Keratinocyte (primary cell): ENCODE measurements at regions not wholly inside any gene's neighbourhood (a gene's known extent, or its start where the extent isn't known, plus 50 kb on each side); places are given as distances from the start of the nearest gene placed in this dataset.

Experiments
- DNase-seq: peaks from one replicate; pipeline ENCODE4 v3.0.0-alpha.2; 2011; ENCODE audit warnings: low read depth, missing footprints, low spot score
- FAIRE-seq: peaks from 2 replicates; lab custom pipeline; 2011; peaks lifted over from hg19 to GRCh38; lab: Jason Lieb, UNC
- H2AFZ ChIP-seq: 2 replicates; pipeline ENCODE4 v1.6.0; 2012; ENCODE audit warnings: low read length, control low read depth, inconsistent platforms; ENCODE audit not compliant: control insufficient read depth
- H3K27ac ChIP-seq: 2 replicates; pipeline ENCODE4 v1.5.1; 2011; ENCODE audit warnings: low read length; ENCODE audit not compliant: control insufficient read depth, insufficient read depth
- H3K27me3 ChIP-seq: 3 replicates; pipeline ENCODE4 v1.6.0; 2011; ENCODE audit warnings: low read length; ENCODE audit not compliant: control insufficient read depth, insufficient read depth; ENCODE audit errors: extremely low read depth
- H3K36me3 ChIP-seq, 2 experiments: 2 replicates in 1 of 2; 3 replicates in 1 of 2; pipeline ENCODE4 v1.5.1; 2011; ENCODE audit warnings: low read length in 2 of 2, mild to moderate bottlenecking in 1 of 2; ENCODE audit not compliant: control insufficient read depth in 2 of 2, insufficient read depth in 2 of 2; ENCODE audit errors: extremely low read depth in 1 of 2
- H3K4me1 ChIP-seq: 3 replicates; pipeline ENCODE4 v1.5.1; 2011; ENCODE audit warnings: low read length; ENCODE audit not compliant: control insufficient read depth, insufficient read depth; ENCODE audit errors: extremely low read depth
- H3K4me2 ChIP-seq: 3 replicates; pipeline ENCODE4 v1.6.0; 2011; ENCODE audit warnings: low read depth, low read length; ENCODE audit not compliant: control insufficient read depth, insufficient read depth; ENCODE audit errors: extremely low read depth
- H3K4me3 ChIP-seq, 3 experiments: fragments of 200-600 bp in 1 of 3; sonication (generic) in 1 of 3; 2 replicates in 2 of 3; 3 replicates in 1 of 3; pipeline ENCODE4 v1.5.1; 2011 to 2016; ENCODE audit warnings: low read length in 3 of 3, mild to moderate bottlenecking in 3 of 3, control low read depth in 2 of 3, inconsistent platforms in 1 of 3, low read depth in 1 of 3, mixed read lengths in 1 of 3, mixed run types in 1 of 3, moderate library complexity in 1 of 3; ENCODE audit not compliant: control insufficient read depth in 2 of 3, insufficient read depth in 2 of 3; ENCODE audit errors: extremely low read depth in 1 of 3
- H3K79me2 ChIP-seq: 2 replicates; pipeline ENCODE4 v1.6.0; 2012; ENCODE audit warnings: low read length; ENCODE audit not compliant: control insufficient read depth, insufficient read depth
- H3K9ac ChIP-seq: 3 replicates; pipeline ENCODE4 v1.6.0; 2011; ENCODE audit warnings: low read length; ENCODE audit not compliant: control insufficient read depth, insufficient read depth; ENCODE audit errors: extremely low read depth
- H3K9me1 ChIP-seq: 3 replicates; pipeline ENCODE4 v1.6.0; 2011; ENCODE audit warnings: low read length; ENCODE audit not compliant: control insufficient read depth, insufficient read depth; ENCODE audit errors: extremely low read depth
- H3K9me3 ChIP-seq: 2 replicates; pipeline ENCODE4 v1.5.1; 2012; ENCODE audit warnings: low read depth, low read length; ENCODE audit not compliant: control insufficient read depth
- H4K20me1 ChIP-seq: 3 replicates; pipeline ENCODE4 v1.6.0; 2011; ENCODE audit warnings: low read length; ENCODE audit not compliant: control insufficient read depth, insufficient read depth; ENCODE audit errors: extremely low read depth
- CTCF ChIP-seq, 3 experiments: IDR thresholded peaks in 1 of 3; conservative IDR thresholded peaks in 1 of 3; optimal IDR thresholded peaks in 1 of 3; 2 replicates in 2 of 3; 3 replicates in 1 of 3; pipeline versions ENCODE3 to v1.5.1; 2011; ENCODE audit warnings: low read length in 3 of 3, mild to moderate bottlenecking in 3 of 3, moderate library complexity in 2 of 3, control low read depth in 1 of 3, inconsistent platforms in 1 of 3; ENCODE audit not compliant: insufficient read depth in 2 of 3; ENCODE audit errors: extremely low read depth in 1 of 3
- EZH2 ChIP-seq: IDR thresholded peaks from one replicate; pipeline ENCODE4 v1.6.1; 2012; ENCODE audit warnings: inconsistent platforms, mild to moderate bottlenecking, low read length, moderate library complexity
- dilution Hi-C: fragments of 300-500 bp; cut with MboI; formaldehyde crosslinking; loops from one replicate; pipeline ENCODE4 v1.7.0; 2020; ENCODE audit warnings: low sequenced_read_pairs; ENCODE audit not compliant: extremely low pct_ligation_motif_present

- DNase-seq (no peak), FAIRE-seq (no peak)
- H3K36me3 ChIP-seq = no peaks in the 10 kb centered on the region
- H3K27ac ChIP-seq = no peak overlapping the region
- no peaks in the 10 kb centered on the region for H4K20me1 ChIP-seq
- H3K9me1 ChIP-seq = no peaks in the 10 kb centered on the region
- H3K79me2 ChIP-seq = no peaks in the 10 kb centered on the region
- no peak overlapping the region for H2AFZ ChIP-seq
- no peaks in the 10 kb centered on the region for H3K27me3 ChIP-seq
- no peak overlapping the region for H3K4me3 ChIP-seq
- TF ChIP-seq CTCF (optimal IDR thresholded peaks at IDR 0.05 in 1 of 3, IDR thresholded peaks at IDR 0.05 in 1 of 3, conservative IDR thresholded peaks at IDR 0.05 in 1 of 3; ENCODE audit: extremely low read depth in 1 of 3, insufficient read depth in 2 of 3, low read length in 3 of 3) (no peak), EZH2 (no peak)
- no peak overlapping the region for H3K9ac ChIP-seq
- H3K9me3 ChIP-seq = no peaks in the 10 kb centered on the region
- H3K4me1 ChIP-seq = no peaks in the 10 kb centered on the region
- dilution Hi-C loops = no loop called here
- no peak overlapping the region for H3K4me2 ChIP-seq
Measured at GRCh38 chr15:87589134-87589533, 667.4 kb downstream of the NTRK3 start.

GRCh38 chr15:87582169-87582568 lies 674.4 kb downstream of the NTRK3 start:
- Histone ChIP-seq H3K4me3 (no peak overlapping the region), H2AFZ (no peak overlapping the region), H3K4me1 (no peaks in the 10 kb centered on the region), H3K27ac (no peak overlapping the region), H3K27me3 (no peaks in the 10 kb centered on the region), H3K79me2 (no peaks in the 10 kb centered on the region), H3K9ac (no peak overlapping the region), H3K9me3 (no peaks in the 10 kb centered on the region), H3K9me1 (no peaks in the 10 kb centered on the region), H3K36me3 (no peaks in the 10 kb centered on the region), H4K20me1 (no peaks in the 10 kb centered on the region), H3K4me2 (no peak overlapping the region)
- no peak for TF ChIP-seq CTCF (optimal IDR thresholded peaks at IDR 0.05 in 1 of 3, IDR thresholded peaks at IDR 0.05 in 1 of 3, conservative IDR thresholded peaks at IDR 0.05 in 1 of 3; ENCODE audit: extremely low read depth in 1 of 3, insufficient read depth in 2 of 3, low read length in 3 of 3)
- TF ChIP-seq EZH2 = no peak
- DNase-seq (no peak), FAIRE-seq (no peak)
- dilution Hi-C loops = no loop called here
